Mesenchymal stem cell (in vitro differentiated cells and primary cell): ENCODE measurements at regions not wholly inside any gene's neighbourhood (a gene's known extent, or its start where the extent isn't known, plus 50 kb on each side); places are given as distances from the start of the nearest gene placed in this dataset.

ENCODE experiments used
- DNase-seq: peaks from one replicate; pipeline ENCODE4 v3.0.0-alpha.2; 2013
- H2AFZ ChIP-seq: one replicate; pipeline ENCODE4 v1.6.1; 2013; ENCODE audit warnings: low read depth, mild to moderate bottlenecking, control low read depth, inconsistent platforms, low read length, moderate library complexity
- H2AK5ac ChIP-seq: 2 replicates; pipeline ENCODE4 v1.6.1; 2013; ENCODE audit warnings: low read length, moderate library complexity, mild to moderate bottlenecking, inconsistent platforms; ENCODE audit not compliant: severe bottlenecking
- H2BK120ac ChIP-seq: one replicate; pipeline ENCODE4 v1.6.1; 2013; ENCODE audit warnings: low read depth, mild to moderate bottlenecking, inconsistent platforms, low read length, moderate library complexity
- H2BK12ac ChIP-seq, 2 experiments: one replicate each; pipeline ENCODE4 v1.6.1; 2013; ENCODE audit warnings: inconsistent platforms in 2 of 2, low read length in 2 of 2, mild to moderate bottlenecking in 2 of 2, moderate library complexity in 2 of 2, control low read depth in 1 of 2
- H2BK15ac ChIP-seq: one replicate; pipeline ENCODE4 v1.6.1; 2013; ENCODE audit warnings: mild to moderate bottlenecking, low read depth, inconsistent platforms; ENCODE audit not compliant: poor library complexity, severe bottlenecking
- H2BK5ac ChIP-seq: 2 replicates; pipeline ENCODE4 v1.6.1; 2013; ENCODE audit warnings: low read depth, mild to moderate bottlenecking, low read length, control low read depth, inconsistent platforms; ENCODE audit not compliant: poor library complexity, severe bottlenecking
- H3K14ac ChIP-seq, 2 experiments: one replicate each; pipeline ENCODE4 v1.6.1; 2013; ENCODE audit warnings: inconsistent platforms in 2 of 2, low read length in 2 of 2, control low read depth in 1 of 2, mild to moderate bottlenecking in 1 of 2, moderate library complexity in 1 of 2
- H3K18ac ChIP-seq, 2 experiments: one replicate each; pipeline ENCODE4 v1.6.1; 2013; ENCODE audit warnings: inconsistent platforms in 2 of 2, low read length in 2 of 2, control low read depth in 1 of 2, low read depth in 1 of 2, mild to moderate bottlenecking in 1 of 2
- H3K23ac ChIP-seq, 2 experiments: one replicate each; pipeline ENCODE4 v1.6.1; 2013; ENCODE audit warnings: inconsistent platforms in 2 of 2, low read length in 2 of 2, mild to moderate bottlenecking in 2 of 2, moderate library complexity in 2 of 2, control low read depth in 1 of 2
- H3K27ac ChIP-seq: 2 replicates; pipeline ENCODE4 v1.5.1; 2013; ENCODE audit warnings: mild to moderate bottlenecking, moderate library complexity, low read length, control low read depth, inconsistent platforms; ENCODE audit not compliant: poor library complexity, severe bottlenecking
- H3K27me3 ChIP-seq, 2 experiments: 2 replicates each; pipeline versions ENCODE4 v1.6.1 to v1.7.0; 2013; ENCODE audit warnings: low read length in 2 of 2, mild to moderate bottlenecking in 2 of 2, moderate library complexity in 2 of 2, control low read depth in 1 of 2, inconsistent platforms in 1 of 2; ENCODE audit not compliant: control insufficient read depth in 1 of 2, insufficient read depth in 1 of 2
- H3K36me3 ChIP-seq, 2 experiments: 2 replicates each; pipeline versions ENCODE4 v1.6.1 to v1.7.0; 2013; ENCODE audit warnings: low read length in 2 of 2, control low read depth in 1 of 2, inconsistent platforms in 1 of 2, low read depth in 1 of 2, mild to moderate bottlenecking in 1 of 2; ENCODE audit not compliant: insufficient read depth in 2 of 2, control insufficient read depth in 1 of 2
- H3K4ac ChIP-seq, 2 experiments: one replicate each; pipeline ENCODE4 v1.6.1; 2013; ENCODE audit warnings: inconsistent platforms in 2 of 2, low read length in 2 of 2, mild to moderate bottlenecking in 2 of 2, moderate library complexity in 2 of 2, control low read depth in 1 of 2, low read depth in 1 of 2
- H3K4me1 ChIP-seq: 2 replicates; pipeline ENCODE4 v1.6.1; 2013; ENCODE audit warnings: low read depth, low read length, control low read depth; ENCODE audit not compliant: control insufficient read depth, insufficient read depth
- H3K4me2 ChIP-seq: 2 replicates; pipeline ENCODE4 v1.6.1; 2013; ENCODE audit warnings: low read length, mild to moderate bottlenecking, inconsistent platforms; ENCODE audit not compliant: poor library complexity, severe bottlenecking
- H3K4me3 ChIP-seq, 2 experiments: 2 replicates each; pipeline versions ENCODE4 v1.5.1 to v1.7.0; 2013; ENCODE audit warnings: low read length in 2 of 2, mild to moderate bottlenecking in 2 of 2, control low read depth in 1 of 2, low read depth in 1 of 2; ENCODE audit not compliant: insufficient read depth in 1 of 2
- H3K79me1 ChIP-seq: replicated peaks from 2 replicates; pipeline ENCODE4 v1.6.1; 2013; ENCODE audit warnings: mild to moderate bottlenecking, control low read depth, low read length, inconsistent platforms; ENCODE audit not compliant: poor library complexity, severe bottlenecking
- H3K9ac ChIP-seq: 2 replicates; pipeline ENCODE4 v1.7.0; 2013; ENCODE audit warnings: mild to moderate bottlenecking, low read length, moderate library complexity
- H3K9me3 ChIP-seq: 2 replicates; pipeline ENCODE4 v1.7.0; 2013; ENCODE audit warnings: mild to moderate bottlenecking, low read length; ENCODE audit not compliant: control insufficient read depth
- H4K8ac ChIP-seq: one replicate; pipeline ENCODE4 v1.6.1; 2013; ENCODE audit warnings: inconsistent platforms, mild to moderate bottlenecking, low read length, moderate library complexity
- H4K91ac ChIP-seq: one replicate; pipeline ENCODE4 v1.6.1; 2013; ENCODE audit warnings: mild to moderate bottlenecking, low read length, inconsistent platforms
- WGBS: methylation state at CpG from one replicate; pipeline ENCODE4 v1.1.7; 2013; ENCODE audit warnings: mixed read lengths; 5-methylcytosine and 5-hydroxymethylcytosine counted together

GRCh38 chr5:61631438-61631941 lies 299.4 kb downstream of the ZSWIM6 start:
- no peak for DNase-seq
- no peak overlapping the region for H2BK15ac ChIP-seq
- H3K4me1 ChIP-seq, result no peaks in the 10 kb centered on the region
- no peak overlapping the region for H3K14ac ChIP-seq
- no peak overlapping the region for H2BK5ac ChIP-seq
- H3K27me3 ChIP-seq, result no peaks in the 10 kb centered on the region
- no peaks in the 10 kb centered on the region for H3K79me1 ChIP-seq
- peak overlapping the region in 1 of 2 experiments; percentile 50 for H3K4me3 ChIP-seq
- H3K4me2 ChIP-seq, result no peak overlapping the region
- H3K9me3 ChIP-seq, result no peaks in the 10 kb centered on the region
- H3K27ac ChIP-seq, result no peak overlapping the region
- no peak overlapping the region for H2BK12ac ChIP-seq
- H4K91ac ChIP-seq, result no peak overlapping the region
- H3K9ac ChIP-seq, result peak overlapping the region; percentile 17
- 91% methylated on average over 11 of the region's 11 CpGs for WGBS
- no peak overlapping the region for H2BK120ac ChIP-seq
- H2AK5ac ChIP-seq, result no peak overlapping the region
- H3K23ac ChIP-seq, result no peak overlapping the region
- H3K18ac ChIP-seq, result no peak overlapping the region
- H2AFZ ChIP-seq, result no peak overlapping the region
- H4K8ac ChIP-seq, result no peak overlapping the region
- H3K36me3 ChIP-seq, result no peaks in the 10 kb centered on the region
- H3K4ac ChIP-seq, result no peak overlapping the region

GRCh38 chr5:61632064-61632463 lies 300.0 kb downstream of the ZSWIM6 start:
- no peak overlapping the region for H3K18ac ChIP-seq
- H2BK120ac ChIP-seq, result no peak overlapping the region
- H3K9me3 ChIP-seq, result no peaks in the 10 kb centered on the region
- H3K14ac ChIP-seq, result no peak overlapping the region
- H2BK15ac ChIP-seq, result no peak overlapping the region
- H2AFZ ChIP-seq, result no peak overlapping the region
- no peaks in the 10 kb centered on the region for H3K4me1 ChIP-seq
- no peak for DNase-seq
- WGBS, result 94% methylated on average over 2 of the region's 2 CpGs
- H3K79me1 ChIP-seq, result no peaks in the 10 kb centered on the region
- H3K4me3 ChIP-seq, result no peak overlapping the region
- H3K4me2 ChIP-seq, result no peak overlapping the region
- H3K4ac ChIP-seq, result no peak overlapping the region
- H2BK5ac ChIP-seq, result no peak overlapping the region
- H4K8ac ChIP-seq, result no peak overlapping the region
- H3K23ac ChIP-seq, result no peak overlapping the region
- H3K27ac ChIP-seq, result no peak overlapping the region
- no peaks in the 10 kb centered on the region for H3K27me3 ChIP-seq
- H4K91ac ChIP-seq, result no peak overlapping the region
- H3K9ac ChIP-seq, result peak overlapping the region; percentile 17
- H3K36me3 ChIP-seq, result no peaks in the 10 kb centered on the region
- H2BK12ac ChIP-seq, result no peak overlapping the region
- H2AK5ac ChIP-seq, result no peak overlapping the region

DNA sequence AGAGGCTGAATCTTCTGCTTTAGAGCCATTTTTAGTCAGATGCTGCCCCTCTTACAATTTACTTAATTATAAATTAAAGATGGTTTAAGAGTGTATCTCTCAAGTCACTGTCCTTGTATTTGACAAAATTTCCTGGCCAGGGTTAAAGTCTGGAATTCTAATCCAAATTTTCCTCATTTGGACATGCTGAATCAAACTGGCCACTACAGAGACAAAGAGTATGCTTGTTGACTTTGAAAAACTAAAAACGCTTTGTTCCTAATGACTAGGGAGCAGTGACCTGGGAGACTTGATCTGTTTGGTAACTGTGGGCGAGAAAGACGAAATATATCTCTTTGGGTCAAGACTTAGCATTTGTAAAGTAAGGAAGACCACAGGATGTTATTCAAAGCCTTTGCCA lies 303.2 kb downstream of the ZSWIM6 start:
- H3K4ac ChIP-seq, result no peak overlapping the region
- no peak overlapping the region for H4K91ac ChIP-seq
- H3K9ac ChIP-seq, result no peak overlapping the region
- H3K4me3 ChIP-seq, result no peak overlapping the region
- no peak overlapping the region for H2AFZ ChIP-seq
- no peak overlapping the region for H4K8ac ChIP-seq
- no peak for DNase-seq
- H2BK12ac ChIP-seq, result no peak overlapping the region
- no peaks in the 10 kb centered on the region for H3K9me3 ChIP-seq
- H3K14ac ChIP-seq, result no peak overlapping the region
- H3K4me1 ChIP-seq, result peaks cover 2% of the 10 kb centered on the region
- no peak overlapping the region for H2BK5ac ChIP-seq
- H2BK120ac ChIP-seq, result no peak overlapping the region
- H3K23ac ChIP-seq, result no peak overlapping the region
- H3K27me3 ChIP-seq, result no peaks in the 10 kb centered on the region
- no peak overlapping the region for H3K27ac ChIP-seq
- H2AK5ac ChIP-seq, result no peak overlapping the region
- H3K18ac ChIP-seq, result no peak overlapping the region
- H3K79me1 ChIP-seq, result no peaks in the 10 kb centered on the region
- no peaks in the 10 kb centered on the region for H3K36me3 ChIP-seq
- 90% methylated on average over 3 of the region's 3 CpGs for WGBS
- no peak overlapping the region for H3K4me2 ChIP-seq
- no peak overlapping the region for H2BK15ac ChIP-seq

- no peak overlapping the region for H3K4me2 ChIP-seq
- H3K9me3 ChIP-seq, result no peaks in the 10 kb centered on the region
- H3K79me1 ChIP-seq, result no peaks in the 10 kb centered on the region
- H3K36me3 ChIP-seq, result no peaks in the 10 kb centered on the region
- no peak overlapping the region for H3K27ac ChIP-seq
- no peak overlapping the region for H3K18ac ChIP-seq
- no peak overlapping the region for H4K8ac ChIP-seq
- DNase-seq, result no peak
- peaks cover 2% of the 10 kb centered on the region for H3K4me1 ChIP-seq
- no peak overlapping the region for H3K14ac ChIP-seq
- H4K91ac ChIP-seq, result no peak overlapping the region
- no peak overlapping the region for H2BK15ac ChIP-seq
- H3K4me3 ChIP-seq, result no peak overlapping the region
- no peak overlapping the region for H2AFZ ChIP-seq
- peaks cover 8 to 20% of the 10 kb centered on the region in 2 experiments for H3K27me3 ChIP-seq
- H2BK120ac ChIP-seq, result no peak overlapping the region
- H3K23ac ChIP-seq, result no peak overlapping the region
- H2BK12ac ChIP-seq, result no peak overlapping the region
- no peak overlapping the region for H3K4ac ChIP-seq
- no peak overlapping the region for H3K9ac ChIP-seq
- no peak overlapping the region for H2AK5ac ChIP-seq
- no peak overlapping the region for H2BK5ac ChIP-seq
Observed at GRCh38 chr5:61637566-61637965, 305.5 kb downstream of the ZSWIM6 start.
